Glomerular endothelial cell (primary cell): ENCODE measurements at regions not wholly inside any gene's neighbourhood (a gene's known extent, or its start where the extent isn't known, plus 50 kb on each side); places are given as distances from the start of the nearest gene placed in this dataset.
"Not testable (repeated sequence)": the region's sequence is repeated elsewhere in the genome, so short reads cannot be mapped to it uniquely, and the experiment has no call there.

Experiments used
- DNase-seq: peaks from one replicate; pipeline ENCODE4 v3.0.0-alpha.2; 2011; ENCODE audit warnings: low read depth, low spot score; ENCODE audit errors: extremely low read depth

- DNase-seq: no peak
These were observed 317.8 kb downstream of the SH2D4B start for GRCh38 chr10:80855348-80855971.

- DNase-seq: no peak
These were observed 318.5 kb downstream of the SH2D4B start for GRCh38 chr10:80856186-80856585.

- DNase-seq: not testable (repeated sequence)
These were observed 321.6 kb downstream of the SH2D4B start for GRCh38 chr10:80859279-80859678.

- no peak for DNase-seq
These were observed 323.0 kb downstream of the SH2D4B start for GRCh38 chr10:80860719-80861118.

GRCh38 chr10:80861882-80862281 lies 324.2 kb downstream of the SH2D4B start:
- no peak for DNase-seq

GRCh38 chr10:80870282-80870681 lies 332.6 kb downstream of the SH2D4B start:
- DNase-seq: no peak

- DNase-seq: no peak
These were observed 333.4 kb downstream of the SH2D4B start for GRCh38 chr10:80871083-80871482.

- no peak for DNase-seq
These were observed 340.6 kb downstream of the SH2D4B start for GRCh38 chr10:80878330-80878729.

GRCh38 chr10:80890146-80890545 lies 352.4 kb downstream of the SH2D4B start:
- DNase-seq: no peak

- DNase-seq: no peak
These were observed 355.6 kb downstream of the SH2D4B start for GRCh38 chr10:80893256-80893655.

- DNase-seq: no peak
These were observed 356.6 kb downstream of the SH2D4B start for GRCh38 chr10:80894311-80894791.

- no peak for DNase-seq
These were observed 357.2 kb downstream of the SH2D4B start for GRCh38 chr10:80894797-80895467.

- no peak for DNase-seq
These were observed 358.4 kb downstream of the SH2D4B start for GRCh38 chr10:80896076-80896475.

- no peak for DNase-seq
These were observed 359.3 kb downstream of the SH2D4B start for GRCh38 chr10:80896959-80897358.

- DNase-seq: no peak
These were observed 363.0 kb downstream of the SH2D4B start for GRCh38 chr10:80900661-80901060.

- DNase-seq: no peak
These were observed 370.9 kb downstream of the SH2D4B start for GRCh38 chr10:80908611-80909010.

GRCh38 chr10:80909254-80909653 lies 371.6 kb downstream of the SH2D4B start:
- DNase-seq: no peak

GRCh38 chr10:80917636-80918035 lies 379.9 kb downstream of the SH2D4B start:
- DNase-seq: no peak

- DNase-seq: no peak
These were observed 383.3 kb downstream of the SH2D4B start for GRCh38 chr10:80921032-80921431.

GRCh38 chr10:80924063-80924952 lies 386.6 kb downstream of the SH2D4B start:
- peak; percentile 22 for DNase-seq

GRCh38 chr10:80927419-80928078 lies 389.8 kb downstream of the SH2D4B start:
- no peak for DNase-seq
